GM21381 (cell line): ENCODE measurements at regions not wholly inside any gene's neighbourhood (a gene's known extent, or its start where the extent isn't known, plus 50 kb on each side); places are given as distances from the start of the nearest gene placed in this dataset.

Source experiments
- ATAC-seq: cut with Tn5 transposase; IDR thresholded peaks from one replicate; pipeline ENCODE4 v1.9.1; 2021; ENCODE audit warnings: mild to moderate bottlenecking, moderate library complexity; ENCODE audit not compliant: unreplicated experiment

- ATAC-seq, result no peak
Observed at GRCh38 chr12:34188974-34189373, 166.7 kb downstream of the ALG10 start.

- no peak for ATAC-seq
Observed at GRCh38 chr12:34190054-34190453, 167.8 kb downstream of the ALG10 start.

- no peak for ATAC-seq
Observed at GRCh38 chr12:34198924-34199323, 176.6 kb downstream of the ALG10 start.

- ATAC-seq, result no peak
Observed at GRCh38 chr12:34203866-34204620, 181.7 kb downstream of the ALG10 start.

GRCh38 chr12:34204830-34205285, 182.6 kb downstream of the ALG10 start:
- ATAC-seq, result no peak

GRCh38 chr12:34205401-34205800, 183.1 kb downstream of the ALG10 start:
- no peak for ATAC-seq

- no peak for ATAC-seq
Observed at GRCh38 chr12:34206061-34206785, 183.9 kb downstream of the ALG10 start.

GRCh38 chr12:34207858-34208257, 185.6 kb downstream of the ALG10 start:
- ATAC-seq, result no peak

- ATAC-seq, result no peak
Observed at GRCh38 chr12:34208331-34209258, 186.3 kb downstream of the ALG10 start.

GRCh38 chr12:34209259-34209835, 187.1 kb downstream of the ALG10 start:
- ATAC-seq, result no peak

- ATAC-seq, result no peak
Observed at GRCh38 chr12:34210183-34210582, 187.9 kb downstream of the ALG10 start.

GRCh38 chr12:34210689-34211530, 188.6 kb downstream of the ALG10 start:
- ATAC-seq, result no peak

GRCh38 chr12:34212651-34213050, 190.4 kb downstream of the ALG10 start:
- no peak for ATAC-seq

GRCh38 chr12:34214011-34214410, 191.7 kb downstream of the ALG10 start:
- ATAC-seq, result no peak

- ATAC-seq, result no peak
Observed at GRCh38 chr12:34215213-34215892, 193.1 kb downstream of the ALG10 start.

- no peak for ATAC-seq
Observed at GRCh38 chr12:34215893-34216285, 193.6 kb downstream of the ALG10 start.

GRCh38 chr12:34217660-34218059, 195.4 kb downstream of the ALG10 start:
- ATAC-seq, result no peak

GRCh38 chr12:34218193-34219045, 196.1 kb downstream of the ALG10 start:
- ATAC-seq, result peak; percentile 79
